ENCODE measurements at regions not wholly inside any gene's neighbourhood (a gene's known extent, or its start where the extent isn't known, plus 50 kb on each side); places are given as distances from the start of the nearest gene placed in this dataset.
A peak's percentile ranks its signal among the peaks of the same experiment; 100 is the strongest.

DNA sequence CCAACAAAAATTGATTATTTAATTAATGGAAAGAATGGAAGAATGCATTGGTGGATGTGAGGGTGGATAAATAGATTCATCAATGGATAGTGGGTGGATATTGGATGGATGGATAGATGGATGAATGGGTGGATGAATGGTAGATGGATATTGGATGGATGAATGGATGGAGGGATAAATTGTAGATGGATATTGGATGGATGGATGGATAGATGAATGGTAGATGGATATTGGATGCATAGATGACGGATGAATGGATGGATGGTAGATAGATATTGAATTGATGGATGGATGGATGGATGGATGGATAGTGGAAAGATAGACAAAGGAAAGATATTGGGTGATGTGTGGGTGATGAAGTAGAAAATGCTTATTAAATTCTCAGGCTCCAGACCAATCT, 123.6 kb upstream of the KAZN start:
- H3K4me3 ChIP-seq (ENCODE audit: control insufficient read depth, low read depth, low read length), result no peak overlapping the region
- TF ChIP-seq, protein P1, sequence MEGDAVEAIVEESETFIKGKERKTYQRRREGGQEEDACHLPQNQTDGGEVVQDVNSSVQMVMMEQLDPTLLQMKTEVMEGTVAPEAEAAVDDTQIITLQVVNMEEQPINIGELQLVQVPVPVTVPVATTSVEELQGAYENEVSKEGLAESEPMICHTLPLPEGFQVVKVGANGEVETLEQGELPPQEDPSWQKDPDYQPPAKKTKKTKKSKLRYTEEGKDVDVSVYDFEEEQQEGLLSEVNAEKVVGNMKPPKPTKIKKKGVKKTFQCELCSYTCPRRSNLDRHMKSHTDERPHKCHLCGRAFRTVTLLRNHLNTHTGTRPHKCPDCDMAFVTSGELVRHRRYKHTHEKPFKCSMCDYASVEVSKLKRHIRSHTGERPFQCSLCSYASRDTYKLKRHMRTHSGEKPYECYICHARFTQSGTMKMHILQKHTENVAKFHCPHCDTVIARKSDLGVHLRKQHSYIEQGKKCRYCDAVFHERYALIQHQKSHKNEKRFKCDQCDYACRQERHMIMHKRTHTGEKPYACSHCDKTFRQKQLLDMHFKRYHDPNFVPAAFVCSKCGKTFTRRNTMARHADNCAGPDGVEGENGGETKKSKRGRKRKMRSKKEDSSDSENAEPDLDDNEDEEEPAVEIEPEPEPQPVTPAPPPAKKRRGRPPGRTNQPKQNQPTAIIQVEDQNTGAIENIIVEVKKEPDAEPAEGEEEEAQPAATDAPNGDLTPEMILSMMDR (conservative IDR thresholded peaks at IDR 0.05; ENCODE audit: control insufficient read depth, insufficient read depth, low read depth, low read length), result no peak
- no peak for DNase-seq (ENCODE audit: low read depth)

DNA sequence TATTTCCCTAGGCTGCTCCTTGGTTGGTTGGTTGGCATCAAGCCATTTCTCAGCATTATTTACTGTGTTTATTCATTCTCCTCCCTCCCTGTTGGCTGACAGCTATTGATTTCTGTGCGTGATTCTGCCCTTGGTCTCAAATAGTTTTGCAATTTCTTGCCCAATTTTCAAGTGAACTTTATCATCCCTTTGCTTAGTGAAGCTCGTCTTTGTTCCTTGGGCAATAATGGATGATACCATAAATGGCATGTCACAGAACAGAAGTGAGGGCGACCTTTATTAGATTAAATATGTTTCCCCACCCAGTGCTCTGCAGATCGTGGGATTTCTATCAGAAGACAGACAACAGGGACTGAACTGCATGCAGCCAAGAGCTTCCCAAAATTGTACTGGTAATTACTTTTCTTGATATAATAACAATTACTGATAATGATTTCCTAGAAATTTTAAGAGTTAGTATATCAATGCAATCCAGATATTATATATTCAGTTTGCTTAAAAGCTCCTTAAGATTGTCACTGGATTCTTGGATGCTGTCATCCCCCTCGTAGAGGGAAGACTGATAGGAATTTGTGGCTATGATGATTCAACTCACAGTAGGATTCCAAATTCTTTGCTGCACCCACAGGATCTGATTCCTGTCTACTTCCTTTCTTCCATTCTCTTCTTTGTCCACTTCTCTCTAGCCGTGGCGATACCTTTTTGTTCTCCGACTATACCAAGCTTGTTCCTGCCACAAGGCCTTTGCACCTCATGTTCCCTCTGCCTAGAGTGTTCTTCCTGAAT, 122.1 kb upstream of the KAZN start:
- H3K4me3 ChIP-seq (ENCODE audit: control insufficient read depth, low read depth, low read length), result no peak overlapping the region
- TF ChIP-seq, protein P1 (conservative IDR thresholded peaks at IDR 0.05; ENCODE audit: control insufficient read depth, insufficient read depth, low read depth, low read length), result no peak
- peak; percentile 38 for DNase-seq (ENCODE audit: low read depth)

DNA sequence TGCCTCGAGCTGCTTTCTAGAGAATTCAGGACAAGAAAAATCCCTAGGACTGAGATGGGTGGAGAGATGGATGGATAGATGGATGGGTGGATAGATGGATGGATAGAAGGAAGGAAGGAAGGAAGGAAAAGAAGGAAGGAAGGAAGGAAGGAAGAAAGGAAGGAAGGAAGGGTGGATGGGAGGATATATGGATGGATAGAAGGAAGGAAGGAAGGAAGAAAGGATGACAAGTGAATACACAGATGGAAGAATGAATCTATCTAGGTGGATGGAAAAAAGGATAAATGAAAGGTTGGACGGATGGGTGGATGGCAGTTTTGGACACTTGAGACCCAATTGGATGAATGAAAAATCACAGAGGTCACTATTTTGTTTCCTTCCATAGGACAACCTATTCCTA, 120.4 kb upstream of the KAZN start:
- no peak overlapping the region for H3K4me3 ChIP-seq (ENCODE audit: control insufficient read depth, low read depth, low read length)
- TF ChIP-seq, protein P1 (conservative IDR thresholded peaks at IDR 0.05; ENCODE audit: control insufficient read depth, insufficient read depth, low read depth, low read length), result no peak
- DNase-seq (ENCODE audit: low read depth), result no peak

DNA sequence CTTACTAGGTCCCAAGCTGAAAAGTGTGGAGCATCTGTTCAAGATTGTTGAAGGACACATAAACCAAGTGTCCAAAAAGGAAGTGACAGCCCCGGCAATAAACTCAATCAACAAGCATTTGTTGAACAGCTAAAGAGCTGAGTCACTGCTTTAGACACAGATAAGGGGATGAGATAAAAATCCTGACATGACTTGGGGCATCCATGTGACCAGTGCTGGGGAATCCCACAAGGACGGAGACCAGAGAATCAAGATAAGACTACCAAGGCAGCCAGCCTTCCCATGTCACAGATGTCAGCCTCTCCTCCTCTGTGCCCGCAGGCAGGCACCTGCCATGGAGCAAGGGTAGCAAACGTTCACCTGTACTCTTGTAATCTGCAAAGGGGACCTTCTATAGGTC, 118.6 kb upstream of the KAZN start:
- TF ChIP-seq, protein P1 (conservative IDR thresholded peaks at IDR 0.05; ENCODE audit: control insufficient read depth, insufficient read depth, low read depth, low read length), result no peak
- DNase-seq (ENCODE audit: low read depth), result no peak
- H3K4me3 ChIP-seq (ENCODE audit: control insufficient read depth, low read depth, low read length), result no peak overlapping the region

DNA sequence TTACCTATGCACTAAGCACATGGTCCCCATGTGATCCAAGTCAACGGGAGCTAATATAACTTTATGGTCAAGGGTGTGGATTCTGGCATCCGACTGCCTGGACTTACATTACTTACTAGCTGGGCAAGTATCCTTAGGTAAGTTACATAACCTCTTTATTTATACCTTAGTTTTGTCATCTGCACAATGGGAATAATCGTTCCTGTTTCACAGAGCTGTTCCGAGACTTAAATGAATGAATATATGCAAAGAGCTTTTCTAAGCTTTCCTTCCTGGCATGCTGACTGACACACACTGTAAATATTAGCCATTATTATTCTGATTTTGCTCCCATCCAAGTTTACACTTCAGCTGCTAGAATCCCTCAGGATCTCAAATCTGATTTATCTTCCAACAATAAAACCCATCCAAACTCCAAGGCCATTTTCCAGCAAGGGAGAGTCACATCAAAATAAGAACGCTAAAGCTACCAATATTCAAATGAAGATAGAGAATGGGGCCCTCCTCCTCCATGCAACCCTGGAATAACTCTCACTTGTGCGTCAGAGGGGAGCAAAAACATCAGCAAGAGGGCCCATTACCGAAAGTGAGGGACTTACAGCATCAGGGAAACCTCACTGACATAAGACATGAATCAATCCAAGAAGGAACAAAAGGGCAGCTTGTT, 115.6 kb upstream of the KAZN start:
- TF ChIP-seq, protein P1 (conservative IDR thresholded peaks at IDR 0.05; ENCODE audit: control insufficient read depth, insufficient read depth, low read depth, low read length), result no peak
- H3K4me3 ChIP-seq (ENCODE audit: control insufficient read depth, low read depth, low read length), result no peak overlapping the region
- no peak for DNase-seq (ENCODE audit: low read depth)

DNA sequence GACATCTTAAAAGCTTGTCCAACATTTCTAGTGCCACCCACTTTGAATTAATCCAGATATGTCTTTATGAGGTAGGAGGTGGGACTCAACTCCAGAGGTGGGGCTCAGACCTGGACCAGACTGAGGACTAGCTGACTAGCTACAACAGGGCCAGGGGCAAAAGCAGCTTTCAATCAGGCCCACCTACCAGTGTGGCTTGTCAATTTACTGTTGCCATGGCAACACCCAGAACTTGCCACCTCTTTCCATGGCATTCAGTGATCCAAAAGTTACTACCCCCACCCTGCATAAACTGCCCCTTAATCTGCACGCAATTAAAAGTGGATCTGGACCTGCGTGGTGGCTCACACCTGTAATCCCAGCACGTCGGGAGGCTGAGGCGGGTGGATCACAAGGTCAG, 113.2 kb upstream of the KAZN start:
- no peak for DNase-seq (ENCODE audit: low read depth)
- TF ChIP-seq, protein P1 (conservative IDR thresholded peaks at IDR 0.05; ENCODE audit: control insufficient read depth, insufficient read depth, low read depth, low read length), result no peak
- no peak overlapping the region for H3K4me3 ChIP-seq (ENCODE audit: control insufficient read depth, low read depth, low read length)
